ENCODE measurements at regions not wholly inside any gene's neighbourhood (a gene's known extent, or its start where the extent isn't known, plus 50 kb on each side); places are given as distances from the start of the nearest gene placed in this dataset.

GRCh38 chr17:12352127-12352526, 313.6 kb upstream of the MYOCD start:
- TF ChIP-seq CTCF (IDR thresholded peaks at IDR 0.05): no peak
- TF ChIP-seq POLR2AphosphoS5 (IDR thresholded peaks at IDR 0.05): no peak
- no peak for TF ChIP-seq EP300 (IDR thresholded peaks at IDR 0.05)
- no peak for TF ChIP-seq POLR2A (IDR thresholded peaks at IDR 0.05)

Measured in suprapubic skin (tissue), 4 donors.